ENCODE measurements at regions not wholly inside any gene's neighbourhood (a gene's known extent, or its start where the extent isn't known, plus 50 kb on each side); places are given as distances from the start of the nearest gene placed in this dataset.

- DNase-seq (ENCODE audit: low spot score): no peak
- Histone ChIP-seq H2BK120ac (ENCODE audit: low read depth, low read length) (no peak overlapping the region), H2BK5ac (ENCODE audit: low read length) (no peak overlapping the region), H4K8ac (ENCODE audit: low read depth, low read length) (no peak overlapping the region), H4K91ac (ENCODE audit: low read depth, low read length, poor library complexity) (no peak overlapping the region), H3K23ac (ENCODE audit: low read depth, low read length, poor library complexity) (peak overlapping the region; percentile 65), H2BK12ac (ENCODE audit: low read length) (no peak overlapping the region), H3K4me3 (ENCODE audit: low read length in 2 of 2) (no peak overlapping the region), H3K36me3 (replicated peaks in 1 of 2; ENCODE audit: control insufficient read depth in 2 of 2, insufficient read depth in 2 of 2, low read length in 2 of 2) (no peaks in the 10 kb centered on the region), H3K9me3 (replicated peaks in 1 of 2; ENCODE audit: control insufficient read depth in 2 of 2, insufficient read depth in 1 of 2, low read depth in 1 of 2, low read length in 2 of 2) (no peaks in the 10 kb centered on the region), H2AK5ac (ENCODE audit: low read depth, low read length) (peak overlapping the region; percentile 11), H3K9ac (ENCODE audit: low read depth, low read length, poor library complexity) (peak overlapping the region; percentile 12), H3K27me3 (ENCODE audit: control insufficient read depth in 3 of 3, insufficient read depth in 3 of 3, low read depth in 1 of 3, low read length in 3 of 3) (peaks cover 0 to 3% (median 0%) of the 10 kb centered on the region in 3 experiments), H3K27ac (replicated peaks; ENCODE audit: low read length) (no peak overlapping the region), H3K4me1 (ENCODE audit: control insufficient read depth in 2 of 2, insufficient read depth in 1 of 2, low read depth in 1 of 2, low read length in 2 of 2) (peaks cover 0 to 10% of the 10 kb centered on the region in 2 donors), H2BK15ac (ENCODE audit: low read length) (peak overlapping the region; percentile 81), H2AFZ (ENCODE audit: low read length) (no peak overlapping the region), H3K4me2 (ENCODE audit: insufficient read depth, low read length, poor library complexity, severe bottlenecking) (no peak overlapping the region), H3K18ac (ENCODE audit: low read length) (peak overlapping the region; percentile 91), H3K14ac (ENCODE audit: low read length) (peak overlapping the region; percentile 56), H3K79me1 (ENCODE audit: low read depth, low read length) (no peaks in the 10 kb centered on the region), H3K4ac (ENCODE audit: low read length) (no peak overlapping the region)
- no CpG with 5 or more reads among the region's 21 CpGs for WGBS, 2 donors (ENCODE audit: extremely low coverage in 2 of 2, insufficient read length in 2 of 2, insufficient replicate concordance in 1 of 2)
These were observed 95.8 kb downstream of the HMX1 start for GRCh38 chr4:8775751-8776355.

- Histone ChIP-seq H3K9ac (ENCODE audit: low read depth, low read length, poor library complexity) (no peak overlapping the region), H3K4me2 (ENCODE audit: insufficient read depth, low read length, poor library complexity, severe bottlenecking) (no peak overlapping the region), H2BK12ac (ENCODE audit: low read length) (no peak overlapping the region), H3K18ac (ENCODE audit: low read length) (no peak overlapping the region), H2BK120ac (ENCODE audit: low read depth, low read length) (no peak overlapping the region), H4K91ac (ENCODE audit: low read depth, low read length, poor library complexity) (no peak overlapping the region), H2BK5ac (ENCODE audit: low read length) (no peak overlapping the region), H3K27me3 (ENCODE audit: control insufficient read depth in 3 of 3, insufficient read depth in 3 of 3, low read depth in 1 of 3, low read length in 3 of 3) (peaks cover 0 to 3% (median 0%) of the 10 kb centered on the region in 3 experiments), H2BK15ac (ENCODE audit: low read length) (no peak overlapping the region), H3K14ac (ENCODE audit: low read length) (no peak overlapping the region), H2AK5ac (ENCODE audit: low read depth, low read length) (no peak overlapping the region), H4K8ac (ENCODE audit: low read depth, low read length) (no peak overlapping the region), H3K4me3 (ENCODE audit: low read length in 2 of 2) (no peak overlapping the region), H3K9me3 (replicated peaks in 1 of 2; ENCODE audit: control insufficient read depth in 2 of 2, insufficient read depth in 1 of 2, low read depth in 1 of 2, low read length in 2 of 2) (no peaks in the 10 kb centered on the region), H3K4me1 (ENCODE audit: control insufficient read depth in 2 of 2, insufficient read depth in 1 of 2, low read depth in 1 of 2, low read length in 2 of 2) (peaks cover 0 to 12% of the 10 kb centered on the region in 2 donors), H3K27ac (replicated peaks; ENCODE audit: low read length) (no peak overlapping the region), H3K4ac (ENCODE audit: low read length) (no peak overlapping the region), H2AFZ (ENCODE audit: low read length) (no peak overlapping the region), H3K36me3 (replicated peaks in 1 of 2; ENCODE audit: control insufficient read depth in 2 of 2, insufficient read depth in 2 of 2, low read length in 2 of 2) (no peaks in the 10 kb centered on the region), H3K23ac (ENCODE audit: low read depth, low read length, poor library complexity) (no peak overlapping the region), H3K79me1 (ENCODE audit: low read depth, low read length) (no peaks in the 10 kb centered on the region)
- DNase-seq (ENCODE audit: low spot score): no peak
- WGBS, 2 donors (ENCODE audit: extremely low coverage in 2 of 2, insufficient read length in 2 of 2, insufficient replicate concordance in 1 of 2): no CpG with 5 or more reads among the region's 7 CpGs
These were observed 96.5 kb downstream of the HMX1 start for GRCh38 chr4:8775121-8775520.

- Histone ChIP-seq H2AK5ac (ENCODE audit: low read depth, low read length) (peak overlapping the region; percentile 63), H3K27ac (replicated peaks; ENCODE audit: low read length) (no peak overlapping the region), H2AFZ (ENCODE audit: low read length) (no peak overlapping the region), H3K27me3 (ENCODE audit: control insufficient read depth in 3 of 3, insufficient read depth in 3 of 3, low read depth in 1 of 3, low read length in 3 of 3) (peaks cover 0 to 3% (median 0%) of the 10 kb centered on the region in 3 experiments), H3K9ac (ENCODE audit: low read depth, low read length, poor library complexity) (no peak overlapping the region), H3K18ac (ENCODE audit: low read length) (peak overlapping the region; percentile 64), H3K4me2 (ENCODE audit: insufficient read depth, low read length, poor library complexity, severe bottlenecking) (no peak overlapping the region), H3K79me1 (ENCODE audit: low read depth, low read length) (no peaks in the 10 kb centered on the region), H3K9me3 (replicated peaks in 1 of 2; ENCODE audit: control insufficient read depth in 2 of 2, insufficient read depth in 1 of 2, low read depth in 1 of 2, low read length in 2 of 2) (no peaks in the 10 kb centered on the region), H2BK15ac (ENCODE audit: low read length) (no peak overlapping the region), H4K8ac (ENCODE audit: low read depth, low read length) (no peak overlapping the region), H3K14ac (ENCODE audit: low read length) (peak overlapping the region; percentile 56), H2BK12ac (ENCODE audit: low read length) (no peak overlapping the region), H3K4me3 (ENCODE audit: low read length in 2 of 2) (no peak overlapping the region), H3K4ac (ENCODE audit: low read length) (no peak overlapping the region), H3K4me1 (ENCODE audit: control insufficient read depth in 2 of 2, insufficient read depth in 1 of 2, low read depth in 1 of 2, low read length in 2 of 2) (peaks cover 0 to 8% of the 10 kb centered on the region in 2 donors), H4K91ac (ENCODE audit: low read depth, low read length, poor library complexity) (no peak overlapping the region), H3K23ac (ENCODE audit: low read depth, low read length, poor library complexity) (no peak overlapping the region), H3K36me3 (replicated peaks in 1 of 2; ENCODE audit: control insufficient read depth in 2 of 2, insufficient read depth in 2 of 2, low read length in 2 of 2) (no peaks in the 10 kb centered on the region), H2BK120ac (ENCODE audit: low read depth, low read length) (no peak overlapping the region), H2BK5ac (ENCODE audit: low read length) (no peak overlapping the region)
- no CpG with 5 or more reads among the region's 10 CpGs for WGBS, 2 donors (ENCODE audit: extremely low coverage in 2 of 2, insufficient read length in 2 of 2, insufficient replicate concordance in 1 of 2)
- no peak for DNase-seq (ENCODE audit: low spot score)
These were observed 97.6 kb downstream of the HMX1 start for GRCh38 chr4:8774071-8774470.

- WGBS, 2 donors (ENCODE audit: extremely low coverage in 2 of 2, insufficient read length in 2 of 2, insufficient replicate concordance in 1 of 2): no CpG with 5 or more reads among the region's 36 CpGs
These were observed 98.3 kb downstream of the HMX1 start for GRCh38 chr4:8773124-8773931.

More at GRCh38 chr4:8773124-8773931, 98.3 kb downstream of the HMX1 start:
- no peak overlapping the region for H4K91ac ChIP-seq (ENCODE audit: low read depth, low read length, poor library complexity)
- H2BK12ac ChIP-seq (ENCODE audit: low read length): peak overlapping the region; percentile 70
- H2AK5ac ChIP-seq (ENCODE audit: low read depth, low read length): peak overlapping the region; percentile 63
- H3K27ac ChIP-seq (replicated peaks; ENCODE audit: low read length): no peak overlapping the region
- peaks cover 0 to 7% of the 10 kb centered on the region in 2 donors for H3K4me1 ChIP-seq (ENCODE audit: control insufficient read depth in 2 of 2, insufficient read depth in 1 of 2, low read depth in 1 of 2, low read length in 2 of 2)
- no peak overlapping the region for H3K4me3 ChIP-seq (ENCODE audit: low read length in 2 of 2)
- H3K4ac ChIP-seq (ENCODE audit: low read length): no peak overlapping the region
- no peaks in the 10 kb centered on the region for H3K79me1 ChIP-seq (ENCODE audit: low read depth, low read length)
- H3K9ac ChIP-seq (ENCODE audit: low read depth, low read length, poor library complexity): peak overlapping the region; percentile 57
- H2BK5ac ChIP-seq (ENCODE audit: low read length): no peak overlapping the region
- H3K27me3 ChIP-seq (ENCODE audit: control insufficient read depth in 3 of 3, insufficient read depth in 3 of 3, low read depth in 1 of 3, low read length in 3 of 3): peaks cover 0 to 3% (median 0%) of the 10 kb centered on the region in 3 experiments
- H2AFZ ChIP-seq (ENCODE audit: low read length): no peak overlapping the region
- no peaks in the 10 kb centered on the region for H3K36me3 ChIP-seq (replicated peaks in 1 of 2; ENCODE audit: control insufficient read depth in 2 of 2, insufficient read depth in 2 of 2, low read length in 2 of 2)
- H3K9me3 ChIP-seq (replicated peaks in 1 of 2; ENCODE audit: control insufficient read depth in 2 of 2, insufficient read depth in 1 of 2, low read depth in 1 of 2, low read length in 2 of 2): no peaks in the 10 kb centered on the region
- peak overlapping the region; percentile 97 for H2BK15ac ChIP-seq (ENCODE audit: low read length)
- no peak overlapping the region for H3K4me2 ChIP-seq (ENCODE audit: insufficient read depth, low read length, poor library complexity, severe bottlenecking)
- DNase-seq (ENCODE audit: low spot score): no peak
- peak overlapping the region; percentile 56 for H3K14ac ChIP-seq (ENCODE audit: low read length)
- peak overlapping the region; percentile 71 for H3K23ac ChIP-seq (ENCODE audit: low read depth, low read length, poor library complexity)
- peak overlapping the region; percentile 85 for H3K18ac ChIP-seq (ENCODE audit: low read length)
- no peak overlapping the region for H4K8ac ChIP-seq (ENCODE audit: low read depth, low read length)
- no peak overlapping the region for H2BK120ac ChIP-seq (ENCODE audit: low read depth, low read length)

All from neuronal stem cell (in vitro differentiated cells).